ENCODE measurements at regions not wholly inside any gene's neighbourhood (a gene's known extent, or its start where the extent isn't known, plus 50 kb on each side); places are given as distances from the start of the nearest gene placed in this dataset.

GRCh38 chr7:128172151-128172550, 68.9 kb upstream of the LEP start:
- peak overlapping the region in 1 of 8 donors; percentile 49 for H3K4me3 Mint-ChIP-seq
- H3K27me3 Mint-ChIP-seq: peaks cover 26 to 72% (median 53%) of the 10 kb centered on the region in 3 donors
- H3K27ac Mint-ChIP-seq: no peak overlapping the region
- H3K36me3 Mint-ChIP-seq: no peaks in the 10 kb centered on the region
- H3K9me3 Mint-ChIP-seq: peaks cover 0 to 4% (median 0%) of the 10 kb centered on the region in 7 donors
- H3K4me1 Mint-ChIP-seq: peaks cover 18 to 23% (median 21%) of the 10 kb centered on the region in 3 donors
- DNase-seq (no peak), ATAC-seq (ENCODE audit: low read depth in 2 of 2) (no peak)

GRCh38 chr7:128172963-128173362, 68.1 kb upstream of the LEP start:
- peaks cover 21 to 29% (median 27%) of the 10 kb centered on the region in 3 donors for H3K4me1 Mint-ChIP-seq
- H3K9me3 Mint-ChIP-seq: peaks cover 0 to 4% (median 0%) of the 10 kb centered on the region in 7 donors
- peaks cover 25 to 74% (median 60%) of the 10 kb centered on the region in 3 donors for H3K27me3 Mint-ChIP-seq
- no peaks in the 10 kb centered on the region for H3K36me3 Mint-ChIP-seq
- DNase-seq (no peak), ATAC-seq (ENCODE audit: low read depth in 2 of 2) (no peak)
- no peak overlapping the region for H3K27ac Mint-ChIP-seq
- H3K4me3 Mint-ChIP-seq: no peak overlapping the region

GRCh38 chr7:128174386-128174785, 66.7 kb upstream of the LEP start:
- Mint-ChIP-seq H3K4me3 (no peak overlapping the region), H3K27ac (peak overlapping the region in 1 of 6 donors; percentile 42), H3K36me3 (no peaks in the 10 kb centered on the region), H3K27me3 (peaks cover 13 to 61% (median 50%) of the 10 kb centered on the region in 3 donors), H3K9me3 (peaks cover 0 to 2% (median 0%) of the 10 kb centered on the region in 7 donors), H3K4me1 (peaks cover 21 to 29% (median 24%) of the 10 kb centered on the region in 3 donors)
- ATAC-seq (ENCODE audit: low read depth in 2 of 2) (no peak), DNase-seq (no peak)

- Mint-ChIP-seq H3K27ac (no peak overlapping the region), H3K9me3 (no peaks in the 10 kb centered on the region), H3K4me3 (no peak overlapping the region), H3K36me3 (no peaks in the 10 kb centered on the region), H3K4me1 (peaks cover 20 to 31% (median 31%) of the 10 kb centered on the region in 3 donors), H3K27me3 (peaks cover 16 to 58% (median 46%) of the 10 kb centered on the region in 3 donors)
- ATAC-seq (ENCODE audit: low read depth in 2 of 2) (no peak), DNase-seq (no peak)
Observed at GRCh38 chr7:128176696-128177095, 64.4 kb upstream of the LEP start.

GRCh38 chr7:128177768-128178550, 63.1 kb upstream of the LEP start:
- ATAC-seq (ENCODE audit: low read depth in 2 of 2) (no peak), DNase-seq (no peak)
- H3K27ac Mint-ChIP-seq: peak overlapping the region in 2 of 6 donors; percentile 35 to 69
- H3K4me1 Mint-ChIP-seq: peaks cover 20 to 31% (median 27%) of the 10 kb centered on the region in 3 donors
- no peaks in the 10 kb centered on the region for H3K9me3 Mint-ChIP-seq
- peaks cover 20 to 62% (median 57%) of the 10 kb centered on the region in 3 donors for H3K27me3 Mint-ChIP-seq
- H3K36me3 Mint-ChIP-seq: no peaks in the 10 kb centered on the region
- H3K4me3 Mint-ChIP-seq: peak overlapping the region in 2 of 8 donors; percentile 5 to 62

- no peak overlapping the region for H3K27ac Mint-ChIP-seq
- peaks cover 20 to 31% (median 27%) of the 10 kb centered on the region in 3 donors for H3K4me1 Mint-ChIP-seq
- no peak overlapping the region for H3K4me3 Mint-ChIP-seq
- peak; percentile 97 to 98 for ATAC-seq (ENCODE audit: low read depth in 2 of 2)
- no peaks in the 10 kb centered on the region for H3K9me3 Mint-ChIP-seq
- H3K36me3 Mint-ChIP-seq: no peaks in the 10 kb centered on the region
- peak; percentile 58 for DNase-seq
- peaks cover 20 to 58% (median 57%) of the 10 kb centered on the region in 3 donors for H3K27me3 Mint-ChIP-seq
Observed at GRCh38 chr7:128178611-128179010, 62.5 kb upstream of the LEP start.

GRCh38 chr7:128188396-128189230, 52.5 kb upstream of the LEP start:
- H3K4me3 Mint-ChIP-seq: peak overlapping the region in 1 of 8 donors; percentile 57
- ATAC-seq (ENCODE audit: low read depth in 2 of 2): no peak
- peaks cover under 1 to 7% (median 3%) of the 10 kb centered on the region in 7 donors for H3K9me3 Mint-ChIP-seq
- H3K27me3 Mint-ChIP-seq: peaks cover 31 to 56% (median 53%) of the 10 kb centered on the region in 3 donors
- peak overlapping the region in 1 of 6 donors; percentile 34 for H3K27ac Mint-ChIP-seq
- H3K36me3 Mint-ChIP-seq: peaks cover 3 to 13% of the 10 kb centered on the region in 2 donors
- H3K4me1 Mint-ChIP-seq: peaks cover 9 to 16% (median 10%) of the 10 kb centered on the region in 3 donors
- DNase-seq: no peak

- H3K4me1 Mint-ChIP-seq: peaks cover 4 to 10% (median 4%) of the 10 kb centered on the region in 3 donors
- peaks cover 6 to 15% (median 11%) of the 10 kb centered on the region in 7 donors for H3K9me3 Mint-ChIP-seq
- ATAC-seq (ENCODE audit: low read depth in 2 of 2) (no peak), DNase-seq (no peak)
- peaks cover 10 to 21% of the 10 kb centered on the region in 2 donors for H3K36me3 Mint-ChIP-seq
- H3K27me3 Mint-ChIP-seq: peaks cover 30 to 64% (median 55%) of the 10 kb centered on the region in 3 donors
- no peak overlapping the region for H3K27ac Mint-ChIP-seq
- peak overlapping the region in 1 of 8 donors; percentile 57 for H3K4me3 Mint-ChIP-seq
Observed at GRCh38 chr7:128189231-128189930, 51.7 kb upstream of the LEP start.

- peaks cover 11 to 22% (median 17%) of the 10 kb centered on the region in 7 donors for H3K9me3 Mint-ChIP-seq
- no peak overlapping the region for H3K4me3 Mint-ChIP-seq
- peaks cover 0 to 4% (median 4%) of the 10 kb centered on the region in 3 donors for H3K4me1 Mint-ChIP-seq
- H3K36me3 Mint-ChIP-seq: peaks cover 11 to 28% of the 10 kb centered on the region in 2 donors
- peaks cover 30 to 66% (median 55%) of the 10 kb centered on the region in 3 donors for H3K27me3 Mint-ChIP-seq
- H3K27ac Mint-ChIP-seq: no peak overlapping the region
- no peak for ATAC-seq (ENCODE audit: low read depth in 2 of 2)
- DNase-seq: no peak
Observed at GRCh38 chr7:128190051-128190647, 50.9 kb upstream of the LEP start.

- Mint-ChIP-seq H3K27ac (peak overlapping the region in 1 of 6 donors; percentile 21), H3K4me3 (no peak overlapping the region), H3K9me3 (peaks cover 13 to 34% (median 27%) of the 10 kb centered on the region in 7 donors), H3K4me1 (no peaks in the 10 kb centered on the region), H3K36me3 (peaks cover 11 to 31% of the 10 kb centered on the region in 2 donors), H3K27me3 (peaks cover 26 to 62% (median 53%) of the 10 kb centered on the region in 3 donors)
- no peak for ATAC-seq (ENCODE audit: low read depth in 2 of 2)
- DNase-seq: no peak
Observed at GRCh38 chr7:128191136-128191844, 49.8 kb upstream of the LEP start.

All from naive B cell (primary cell).